ENCODE measurements at regions not wholly inside any gene's neighbourhood (a gene's known extent, or its start where the extent isn't known, plus 50 kb on each side); places are given as distances from the start of the nearest gene placed in this dataset.
A peak's percentile ranks its signal among the peaks of the same experiment; 100 is the strongest.

DNA sequence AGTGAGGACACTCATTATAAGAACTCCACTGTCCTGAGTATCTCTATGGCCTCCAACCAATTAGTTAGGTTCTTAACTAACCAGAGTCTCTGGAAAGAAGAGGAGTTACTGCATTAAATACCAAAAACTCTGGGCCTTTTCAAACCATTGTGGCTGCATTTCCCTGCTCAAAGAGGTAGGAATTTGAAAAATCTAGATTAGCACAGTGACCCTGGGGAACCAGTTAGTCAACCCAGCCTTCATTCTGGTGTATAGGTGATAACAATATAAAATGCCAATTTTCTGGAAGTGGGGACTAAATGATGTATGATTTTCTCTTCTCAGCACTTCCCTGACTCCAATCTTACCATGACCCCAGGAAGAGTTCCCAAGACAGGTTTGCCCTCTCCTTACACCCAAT, 287.8 kb upstream of the SETBP1 start:
- Mint-ChIP-seq H3K4me1 (peaks cover 5 to 16% of the 10 kb centered on the region in 2 donors), H3K36me3 (no peaks in the 10 kb centered on the region), H3K9me3 (peaks cover 0 to 2% of the 10 kb centered on the region in 2 donors), H3K27ac (no peak overlapping the region), H3K4me3 (no peak overlapping the region), H3K27me3 (ENCODE audit: low read depth in 2 of 2) (peaks cover 0 to 3% of the 10 kb centered on the region in 2 donors)
- ATAC-seq (no peak), DNase-seq (no peak)
- Histone ChIP-seq H3K9me3 (ENCODE audit: control insufficient read depth, insufficient read depth, low read length) (no peaks in the 10 kb centered on the region), H3K27me3 (ENCODE audit: control insufficient read depth, insufficient read depth, low read length) (no peaks in the 10 kb centered on the region), H3K4me3 (ENCODE audit: low read length) (no peak overlapping the region), H3K36me3 (ENCODE audit: control insufficient read depth, insufficient read depth, low read length) (no peaks in the 10 kb centered on the region), H3K4me1 (ENCODE audit: control insufficient read depth, insufficient read depth, low read length) (no peaks in the 10 kb centered on the region), H3K27ac (ENCODE audit: low read length) (no peak overlapping the region)
- TF ChIP-seq, protein P1, sequence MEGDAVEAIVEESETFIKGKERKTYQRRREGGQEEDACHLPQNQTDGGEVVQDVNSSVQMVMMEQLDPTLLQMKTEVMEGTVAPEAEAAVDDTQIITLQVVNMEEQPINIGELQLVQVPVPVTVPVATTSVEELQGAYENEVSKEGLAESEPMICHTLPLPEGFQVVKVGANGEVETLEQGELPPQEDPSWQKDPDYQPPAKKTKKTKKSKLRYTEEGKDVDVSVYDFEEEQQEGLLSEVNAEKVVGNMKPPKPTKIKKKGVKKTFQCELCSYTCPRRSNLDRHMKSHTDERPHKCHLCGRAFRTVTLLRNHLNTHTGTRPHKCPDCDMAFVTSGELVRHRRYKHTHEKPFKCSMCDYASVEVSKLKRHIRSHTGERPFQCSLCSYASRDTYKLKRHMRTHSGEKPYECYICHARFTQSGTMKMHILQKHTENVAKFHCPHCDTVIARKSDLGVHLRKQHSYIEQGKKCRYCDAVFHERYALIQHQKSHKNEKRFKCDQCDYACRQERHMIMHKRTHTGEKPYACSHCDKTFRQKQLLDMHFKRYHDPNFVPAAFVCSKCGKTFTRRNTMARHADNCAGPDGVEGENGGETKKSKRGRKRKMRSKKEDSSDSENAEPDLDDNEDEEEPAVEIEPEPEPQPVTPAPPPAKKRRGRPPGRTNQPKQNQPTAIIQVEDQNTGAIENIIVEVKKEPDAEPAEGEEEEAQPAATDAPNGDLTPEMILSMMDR (IDR thresholded peaks at IDR 0.05): no peak
- intact Hi-C loops (cut with micrococcal nuclease): no loop called here

DNA sequence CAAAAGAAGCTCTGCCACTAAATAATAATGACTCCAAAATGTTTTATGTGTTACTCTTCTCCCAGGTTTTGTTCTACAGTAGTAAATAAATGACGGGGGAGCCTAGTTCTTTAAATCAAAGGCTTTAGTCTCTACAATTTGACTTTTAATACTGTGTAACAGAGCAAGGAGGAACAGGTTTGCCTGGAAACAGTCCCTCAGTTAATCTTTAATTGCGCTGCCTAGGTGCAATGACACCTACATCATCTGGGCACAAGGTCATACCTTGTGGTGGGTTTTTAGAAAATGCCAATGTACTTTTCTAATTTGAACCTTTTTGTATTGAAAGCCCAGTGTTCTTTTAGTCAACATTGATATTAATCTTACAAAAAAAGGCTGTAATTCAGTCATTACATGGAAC, 287.3 kb upstream of the SETBP1 start:
- no peak overlapping the region for H3K4me3 Mint-ChIP-seq
- Histone ChIP-seq H3K4me3 (ENCODE audit: low read length) (no peak overlapping the region), H3K36me3 (ENCODE audit: control insufficient read depth, insufficient read depth, low read length) (no peaks in the 10 kb centered on the region), H3K9me3 (ENCODE audit: control insufficient read depth, insufficient read depth, low read length) (no peaks in the 10 kb centered on the region), H3K27me3 (ENCODE audit: control insufficient read depth, insufficient read depth, low read length) (no peaks in the 10 kb centered on the region), H3K27ac (ENCODE audit: low read length) (no peak overlapping the region), H3K4me1 (ENCODE audit: control insufficient read depth, insufficient read depth, low read length) (no peaks in the 10 kb centered on the region)
- 86% methylated on average over 1 of the region's 2 CpGs for WGBS (ENCODE audit: insufficient coverage)
- no peak for DNase-seq
- ATAC-seq: no peak
- no peak overlapping the region for H3K27ac Mint-ChIP-seq
- TF ChIP-seq, protein P1 (IDR thresholded peaks at IDR 0.05): no peak
- H3K4me1 Mint-ChIP-seq: peaks cover 5 to 16% of the 10 kb centered on the region in 2 donors
- H3K27me3 Mint-ChIP-seq (ENCODE audit: low read depth in 2 of 2): peaks cover 0 to 3% of the 10 kb centered on the region in 2 donors
- intact Hi-C loops (cut with micrococcal nuclease): no loop called here
- H3K36me3 Mint-ChIP-seq: no peaks in the 10 kb centered on the region
- peaks cover 0 to 2% of the 10 kb centered on the region in 2 donors for H3K9me3 Mint-ChIP-seq

DNA sequence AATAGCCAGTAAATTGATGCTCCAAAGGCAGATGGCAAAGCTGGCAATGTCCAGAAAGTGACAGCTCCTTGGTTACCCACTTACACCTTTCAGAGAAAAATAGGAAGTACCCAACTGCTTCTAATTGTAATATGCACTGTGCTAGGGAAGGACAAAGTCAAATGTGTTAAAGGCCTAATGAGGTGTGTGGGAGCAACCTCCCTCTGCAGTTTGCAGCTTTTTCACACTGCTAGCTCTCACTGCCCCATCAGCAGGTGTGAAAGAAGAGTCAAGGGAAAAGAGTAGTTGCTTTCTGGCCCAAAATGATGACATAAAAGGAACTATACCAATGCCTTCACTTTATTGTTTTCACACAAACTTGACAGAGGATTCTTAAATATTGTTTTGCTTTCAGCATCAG, 284.1 kb upstream of the SETBP1 start:
- intact Hi-C loops (cut with micrococcal nuclease): no loop called here
- ATAC-seq: peak in 1 of 3 donors; percentile 57
- Mint-ChIP-seq H3K4me1 (peaks cover 5 to 16% of the 10 kb centered on the region in 2 donors), H3K4me3 (no peak overlapping the region), H3K9me3 (peaks cover 0 to 2% of the 10 kb centered on the region in 2 donors), H3K27ac (no peak overlapping the region), H3K36me3 (no peaks in the 10 kb centered on the region), H3K27me3 (ENCODE audit: low read depth in 2 of 2) (peaks cover 3 to 9% of the 10 kb centered on the region in 2 donors)
- Histone ChIP-seq H3K4me1 (ENCODE audit: control insufficient read depth, insufficient read depth, low read length) (no peaks in the 10 kb centered on the region), H3K4me3 (ENCODE audit: low read length) (no peak overlapping the region), H3K9me3 (ENCODE audit: control insufficient read depth, insufficient read depth, low read length) (no peaks in the 10 kb centered on the region), H3K27ac (ENCODE audit: low read length) (no peak overlapping the region), H3K27me3 (ENCODE audit: control insufficient read depth, insufficient read depth, low read length) (no peaks in the 10 kb centered on the region), H3K36me3 (ENCODE audit: control insufficient read depth, insufficient read depth, low read length) (no peaks in the 10 kb centered on the region)
- no peak for DNase-seq
- TF ChIP-seq, protein P1 (IDR thresholded peaks at IDR 0.05): no peak

DNA sequence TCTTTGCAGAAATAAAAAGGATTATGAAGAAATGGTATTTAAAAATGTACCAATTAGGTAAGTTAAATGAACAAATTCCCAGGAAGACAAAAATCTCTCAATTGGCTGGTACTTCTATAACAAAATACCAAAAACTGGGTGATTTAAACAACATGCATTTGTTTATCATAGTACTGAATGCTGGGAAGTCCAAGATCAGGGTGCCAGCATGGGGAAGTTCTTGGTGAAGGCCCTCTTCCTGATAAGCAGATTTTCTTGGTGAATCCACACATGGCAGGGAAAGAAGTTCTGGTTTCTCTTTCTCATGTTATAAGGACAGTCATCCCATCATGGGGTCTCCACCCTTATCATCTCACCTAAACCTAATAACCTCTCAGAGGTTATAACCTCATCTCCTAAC, 271.6 kb upstream of the SETBP1 start:
- TF ChIP-seq, protein P1 (IDR thresholded peaks at IDR 0.05): no peak
- H3K4me1 ChIP-seq (ENCODE audit: control insufficient read depth, insufficient read depth, low read length): no peaks in the 10 kb centered on the region
- Mint-ChIP-seq H3K27ac (no peak overlapping the region), H3K4me3 (no peak overlapping the region), H3K4me1 (no peaks in the 10 kb centered on the region), H3K27me3 (ENCODE audit: low read depth in 2 of 2) (no peaks in the 10 kb centered on the region), H3K36me3 (no peaks in the 10 kb centered on the region), H3K9me3 (peaks cover 0 to 3% of the 10 kb centered on the region in 2 donors)
- DNase-seq (no peak), ATAC-seq (no peak)
- no peaks in the 10 kb centered on the region for H3K9me3 ChIP-seq (ENCODE audit: control insufficient read depth, insufficient read depth, low read length)
- H3K27ac ChIP-seq (ENCODE audit: low read length): no peak overlapping the region
- peaks cover 3% of the 10 kb centered on the region for H3K27me3 ChIP-seq (ENCODE audit: control insufficient read depth, insufficient read depth, low read length)
- H3K36me3 ChIP-seq (ENCODE audit: control insufficient read depth, insufficient read depth, low read length): no peaks in the 10 kb centered on the region
- no peak overlapping the region for H3K4me3 ChIP-seq (ENCODE audit: low read length)
- intact Hi-C loops (cut with micrococcal nuclease): no loop called here

Measured in natural killer cell (primary cell).